ENCODE measurements at regions not wholly inside any gene's neighbourhood (a gene's known extent, or its start where the extent isn't known, plus 50 kb on each side); places are given as distances from the start of the nearest gene placed in this dataset.
"Not testable (repeated sequence)": the region's sequence is repeated elsewhere in the genome, so short reads cannot be mapped to it uniquely, and the experiment has no call there.

GRCh38 chr14:105883066-105884005 is 357.0 kb downstream of the TMEM121 start:
- no peaks in the 10 kb centered on the region for H3K9me3 Mint-ChIP-seq
- no peak overlapping the region for H3K4me3 Mint-ChIP-seq
- peaks cover 12 to 25% of the 10 kb centered on the region in 2 donors for H3K27me3 Mint-ChIP-seq (ENCODE audit: low read depth in 2 of 2)
- peak in 1 of 2 donors; percentile 5 for DNase-seq
- Histone ChIP-seq H3K9me3 (ENCODE audit: control insufficient read depth, insufficient read depth, low read length) (no peaks in the 10 kb centered on the region), H3K27ac (ENCODE audit: low read length) (no peak overlapping the region), H3K27me3 (ENCODE audit: control insufficient read depth, insufficient read depth, low read length) (peaks cover 3% of the 10 kb centered on the region), H3K36me3 (ENCODE audit: control insufficient read depth, insufficient read depth, low read length) (no peaks in the 10 kb centered on the region), H3K4me3 (ENCODE audit: low read length) (no peak overlapping the region), H3K4me1 (ENCODE audit: control insufficient read depth, insufficient read depth, low read length) (peaks cover 10% of the 10 kb centered on the region)
- no peaks in the 10 kb centered on the region for H3K36me3 Mint-ChIP-seq
- intact Hi-C loops (cut with micrococcal nuclease) = no loop called here
- WGBS (ENCODE audit: insufficient coverage) = 72% methylated on average over 16 of the region's 17 CpGs
- H3K27ac Mint-ChIP-seq = no peak overlapping the region
- H3K4me1 Mint-ChIP-seq = no peaks in the 10 kb centered on the region
- no peak for ATAC-seq
- no peak for TF ChIP-seq CTCF (IDR thresholded peaks at IDR 0.05)

GRCh38 chr14:105884192-105884807 is 357.9 kb downstream of the TMEM121 start:
- H3K9me3 Mint-ChIP-seq; H3K4me3 Mint-ChIP-seq; intact Hi-C loops (cut with micrococcal nuclease); H3K36me3 ChIP-seq (ENCODE audit: control insufficient read depth, insufficient read depth, low read length); ATAC-seq; H3K27ac Mint-ChIP-seq; H3K36me3 Mint-ChIP-seq; H3K4me1 Mint-ChIP-seq; H3K27ac ChIP-seq (ENCODE audit: low read length); H3K27me3 ChIP-seq (ENCODE audit: control insufficient read depth, insufficient read depth, low read length); H3K4me1 ChIP-seq (ENCODE audit: control insufficient read depth, insufficient read depth, low read length); H3K9me3 ChIP-seq (ENCODE audit: control insufficient read depth, insufficient read depth, low read length); H3K4me3 ChIP-seq (ENCODE audit: low read length): not testable (repeated sequence)
- WGBS (ENCODE audit: insufficient coverage) = 68% methylated on average over 17 of the region's 17 CpGs
- DNase-seq = peak in 1 of 2 donors; percentile 3
- H3K27me3 Mint-ChIP-seq (ENCODE audit: low read depth in 2 of 2) = peaks cover 9 to 20% of the 10 kb centered on the region in 2 donors

DNA sequence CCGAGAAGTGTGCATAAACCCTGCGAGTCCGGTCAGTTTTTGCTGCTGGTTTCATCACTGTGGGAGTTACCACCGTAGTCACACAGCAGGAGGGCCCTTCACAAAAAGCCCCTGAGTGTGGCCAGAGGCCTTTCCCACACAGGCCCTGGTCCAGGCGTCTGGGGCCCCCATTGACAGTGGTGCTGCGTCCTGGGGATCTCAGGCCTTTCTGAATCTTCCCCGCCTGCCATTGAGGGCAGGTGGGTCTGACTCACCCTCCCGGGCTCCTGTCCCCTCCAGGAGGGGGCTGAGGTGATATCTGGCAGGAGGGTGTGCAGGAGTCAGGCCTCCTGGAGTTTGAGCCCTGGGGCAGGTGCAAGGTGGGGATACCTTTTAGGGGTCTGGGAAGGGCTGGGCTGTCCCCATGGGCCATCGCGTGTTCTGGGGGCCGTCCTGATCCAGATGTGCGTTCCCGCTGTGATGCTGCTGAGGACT is 358.5 kb downstream of the TMEM121 start:
- no peaks in the 10 kb centered on the region for H3K4me1 Mint-ChIP-seq
- H3K27me3 ChIP-seq (ENCODE audit: control insufficient read depth, insufficient read depth, low read length) = no peaks in the 10 kb centered on the region
- 59% methylated on average over 13 of the region's 13 CpGs for WGBS (ENCODE audit: insufficient coverage)
- H3K36me3 Mint-ChIP-seq = no peaks in the 10 kb centered on the region
- peaks cover 9% of the 10 kb centered on the region for H3K4me1 ChIP-seq (ENCODE audit: control insufficient read depth, insufficient read depth, low read length)
- H3K9me3 ChIP-seq (ENCODE audit: control insufficient read depth, insufficient read depth, low read length) = no peaks in the 10 kb centered on the region
- intact Hi-C loops (cut with micrococcal nuclease) = no loop called here
- ATAC-seq (no peak), DNase-seq (peak in 1 of 2 donors; percentile 13)
- peaks cover 8 to 17% of the 10 kb centered on the region in 2 donors for H3K27me3 Mint-ChIP-seq (ENCODE audit: low read depth in 2 of 2)
- no peaks in the 10 kb centered on the region for H3K9me3 Mint-ChIP-seq
- no peak overlapping the region for H3K27ac ChIP-seq (ENCODE audit: low read length)
- no peak overlapping the region for H3K4me3 ChIP-seq (ENCODE audit: low read length)
- no peak for TF ChIP-seq CTCF (IDR thresholded peaks at IDR 0.05)
- H3K4me3 Mint-ChIP-seq = no peak overlapping the region
- H3K36me3 ChIP-seq (ENCODE audit: control insufficient read depth, insufficient read depth, low read length) = no peaks in the 10 kb centered on the region
- H3K27ac Mint-ChIP-seq = no peak overlapping the region

Data from natural killer cell (primary cell).